NCI-H1417 (cell line): ENCODE measurements at regions not wholly inside any gene's neighbourhood (a gene's known extent, or its start where the extent isn't known, plus 50 kb on each side); places are given as distances from the start of the nearest gene placed in this dataset.
"Not testable (repeated sequence)": the region's sequence is repeated elsewhere in the genome, so short reads cannot be mapped to it uniquely, and the experiment has no call there.

Source experiments
- DNase-seq, 3 experiments: peaks; one replicate each; lab custom pipeline; 2025; lab: John Stamatoyannopoulos, UW

- peak in 2 of 3 experiments; percentile 4 to 51 for DNase-seq
Measured at GRCh38 chr5:34447424-34447823, 208.7 kb upstream of the RAI14 start.

DNA sequence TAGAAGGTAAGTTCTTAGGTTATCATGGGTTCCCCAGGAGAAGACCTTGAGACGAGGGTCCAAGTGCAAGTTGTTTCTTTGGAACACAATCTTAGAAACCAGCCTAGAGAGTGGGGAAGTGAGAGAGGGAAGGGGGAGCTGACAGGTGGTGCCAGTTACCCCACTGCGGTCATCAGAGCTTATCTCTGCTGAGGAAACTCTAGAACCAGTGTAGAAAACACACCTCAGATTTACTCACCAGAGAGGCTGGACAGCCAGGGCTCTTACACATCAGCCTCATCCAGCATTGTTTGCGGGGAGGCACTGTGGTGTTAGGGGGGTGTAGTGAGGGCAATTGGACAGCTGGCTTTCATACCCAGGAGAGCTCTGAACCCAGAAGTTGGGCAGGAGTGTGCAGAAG is 206.5 kb upstream of the RAI14 start:
- DNase-seq: no peak

DNA sequence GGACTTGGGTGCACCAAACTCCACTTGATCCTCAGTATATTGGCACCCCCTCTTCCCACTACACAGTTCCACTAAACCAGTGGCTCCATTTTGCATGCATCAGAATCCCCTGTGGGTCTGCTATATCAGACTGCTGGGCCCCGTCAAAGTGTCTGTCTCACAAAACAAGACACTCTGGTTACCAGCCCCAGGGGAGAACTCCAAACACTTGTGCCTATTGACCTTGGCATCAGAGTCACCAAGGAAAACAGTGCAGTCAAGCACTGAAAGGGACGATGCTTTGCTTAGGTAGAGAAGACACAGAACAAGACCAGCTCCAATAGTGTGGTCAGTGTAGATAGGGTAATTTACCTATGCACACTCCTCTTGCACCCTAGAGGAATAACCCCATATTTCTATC is 205.8 kb upstream of the RAI14 start:
- peak in 1 of 3 experiments; percentile 33 for DNase-seq

DNA sequence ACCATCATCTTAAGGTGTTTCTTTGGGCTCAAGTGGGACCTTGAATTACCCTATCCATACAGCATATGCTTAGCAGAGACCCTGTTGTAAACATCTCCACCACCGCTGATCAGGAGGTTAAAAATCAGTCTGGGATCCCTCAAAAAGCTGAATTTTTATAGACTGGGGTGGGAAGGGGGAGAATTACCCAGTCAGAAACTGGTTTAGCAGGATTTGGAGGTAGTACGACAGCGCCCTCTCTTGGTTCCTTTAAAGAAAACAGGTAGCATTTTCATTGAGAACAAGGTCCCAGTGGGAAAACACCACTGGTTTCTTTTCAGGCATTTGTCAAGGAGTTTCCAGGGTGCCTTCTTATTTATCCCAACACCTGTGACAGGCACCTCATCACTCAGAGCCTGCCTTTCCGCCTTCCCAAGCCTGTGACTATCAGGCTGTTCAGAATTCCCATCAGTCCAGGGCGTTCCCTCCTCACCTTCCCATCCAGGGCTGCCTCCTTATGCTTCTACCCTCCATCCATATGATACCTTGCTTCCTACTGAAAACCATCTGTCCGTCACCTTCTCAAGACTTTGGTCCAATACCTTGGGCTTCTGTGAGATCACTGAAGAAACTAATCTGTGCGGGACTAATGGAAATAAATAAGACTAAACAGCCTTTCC is 203.8 kb upstream of the RAI14 start:
- peak in 1 of 3 experiments; percentile 33 for DNase-seq

DNA sequence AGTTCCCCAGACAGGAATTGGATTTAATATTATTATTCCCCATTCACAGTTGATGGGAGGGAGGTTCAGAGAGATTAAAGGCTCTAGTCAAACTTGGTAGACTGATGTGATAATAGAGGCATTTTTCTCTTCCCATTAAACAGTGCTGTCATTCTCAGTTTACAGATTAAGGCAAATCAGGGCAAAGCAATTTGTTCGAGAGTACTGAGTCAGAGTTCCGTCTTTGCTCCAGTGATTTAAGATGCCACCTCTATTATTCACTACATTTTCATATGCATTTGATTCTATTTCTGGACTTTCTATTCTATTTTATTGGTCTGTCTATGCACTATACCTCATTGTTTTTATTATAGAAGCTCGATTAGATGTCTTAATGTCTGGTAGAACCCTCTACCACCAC is 201.0 kb upstream of the RAI14 start:
- no peak for DNase-seq

DNA sequence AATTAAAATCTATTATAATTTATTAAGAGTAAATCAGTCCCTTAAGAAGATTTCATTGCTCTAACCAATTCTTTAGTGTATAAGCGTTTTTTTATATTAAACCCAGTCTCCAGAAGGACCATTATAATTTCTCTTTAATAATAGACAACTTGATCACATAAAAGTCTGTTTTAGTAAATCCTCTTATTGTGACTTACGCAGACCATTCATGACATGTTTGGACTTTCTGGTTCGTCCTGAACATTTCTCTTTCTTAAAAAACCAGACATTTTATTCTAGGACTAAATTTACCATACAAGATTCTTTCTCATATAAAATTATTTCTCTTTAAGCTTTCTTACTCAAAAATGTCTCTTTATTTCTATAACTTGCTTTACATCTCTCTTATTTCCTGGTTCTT is 196.2 kb upstream of the RAI14 start:
- peak in 1 of 3 experiments; percentile 23 for DNase-seq

GRCh38 chr5:34460496-34460895 is 195.6 kb upstream of the RAI14 start:
- no peak for DNase-seq

DNA sequence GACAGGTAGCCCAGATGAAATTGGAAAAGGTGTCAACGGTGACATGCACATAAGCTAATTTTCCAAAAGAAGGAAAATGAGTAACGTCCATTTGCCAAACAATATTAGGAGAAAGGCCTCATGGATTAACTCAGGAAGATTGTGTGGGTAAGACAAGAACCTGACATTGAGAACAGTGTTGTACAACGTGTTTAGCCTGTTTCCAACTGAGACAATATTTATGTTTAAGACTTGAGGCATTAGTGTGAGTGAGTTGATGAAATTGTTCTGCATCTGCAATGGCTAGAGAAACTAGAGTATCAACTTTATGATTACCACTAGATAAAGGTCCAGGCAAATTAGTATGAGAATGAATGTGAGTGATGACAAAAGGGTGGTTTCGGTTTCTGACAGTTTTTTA is 191.3 kb upstream of the RAI14 start:
- no peak for DNase-seq

DNA sequence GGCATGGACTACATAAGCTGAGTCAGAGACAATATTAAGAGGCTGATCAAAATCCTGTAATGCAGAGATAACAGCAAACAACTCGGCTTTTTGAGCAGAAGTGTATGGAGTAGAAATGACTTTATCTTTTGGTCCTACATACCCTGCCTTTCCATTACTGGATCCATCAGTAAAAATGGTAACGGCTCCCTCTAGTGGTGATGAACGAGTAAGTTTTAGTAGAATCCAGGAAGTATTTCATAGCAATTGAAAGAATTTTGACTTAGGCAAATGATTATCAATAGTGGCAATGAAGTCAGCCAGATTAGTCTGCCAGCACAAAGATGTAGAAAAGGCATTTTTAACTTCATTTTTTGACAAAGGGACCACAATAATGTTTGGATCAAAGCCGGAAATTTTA is 190.8 kb upstream of the RAI14 start:
- DNase-seq: peak; percentile 30 to 87 (median 68)

DNA sequence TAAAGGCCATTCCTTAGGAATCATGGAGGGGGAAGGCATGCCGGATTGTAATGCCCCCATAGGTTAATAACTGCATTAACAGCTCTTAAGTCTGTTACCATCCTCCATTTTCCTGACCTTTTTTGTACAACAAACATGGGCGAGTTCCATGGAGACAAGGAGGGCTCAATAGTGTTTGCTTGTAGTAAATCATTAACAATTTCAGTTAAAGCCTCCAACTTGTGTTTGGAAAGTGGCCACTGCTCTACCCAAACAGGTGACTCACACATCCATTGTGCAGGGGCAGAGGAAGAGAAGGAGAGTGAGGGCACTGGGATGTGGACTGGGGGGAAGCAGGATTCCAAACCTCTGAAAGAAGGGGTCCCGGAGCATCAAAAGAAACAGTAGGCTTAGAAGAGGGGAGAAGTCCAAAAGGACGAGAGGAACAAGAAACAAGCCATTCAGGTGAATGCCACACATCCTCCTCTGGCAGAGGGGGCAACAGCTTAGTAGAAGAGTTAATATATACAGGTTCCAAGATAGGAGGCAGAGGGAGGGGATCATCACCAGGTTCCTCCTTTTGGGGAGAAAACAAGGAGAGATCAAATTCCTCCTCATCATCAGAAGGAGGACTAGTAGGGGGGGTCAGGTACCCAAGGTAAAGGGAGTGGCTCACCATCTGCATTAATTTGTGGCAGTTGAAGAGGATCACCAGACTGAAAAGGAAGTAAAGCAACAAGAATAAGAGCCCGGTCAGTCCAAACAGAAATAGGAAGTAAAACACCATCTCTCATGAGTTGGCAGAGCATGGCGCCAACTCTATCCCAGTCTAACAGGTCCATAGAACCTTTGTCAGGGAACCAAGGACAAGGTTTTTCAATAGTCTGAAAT is 189.4 kb upstream of the RAI14 start:
- not testable (repeated sequence) for DNase-seq

GRCh38 chr5:34467436-34467835 is 188.7 kb upstream of the RAI14 start:
- no peak for DNase-seq

DNA sequence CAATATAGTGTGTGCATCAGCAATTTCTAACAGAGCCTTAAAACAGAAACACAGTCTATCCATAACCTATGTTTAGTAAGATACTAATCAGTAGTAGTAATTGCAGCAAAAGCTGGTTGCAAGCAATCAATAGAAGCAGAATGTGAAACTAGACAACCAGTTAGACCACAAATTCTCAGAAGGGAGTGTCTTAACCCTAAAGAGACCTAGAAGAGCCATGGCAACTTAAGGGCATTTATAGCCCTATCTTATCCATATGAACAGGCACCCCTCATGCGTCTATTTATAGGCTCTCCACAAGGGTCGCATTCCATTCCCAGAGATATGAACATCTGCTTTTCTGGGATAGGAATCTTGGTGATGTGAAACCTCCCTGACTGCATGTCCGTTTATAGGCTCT is 188.1 kb upstream of the RAI14 start:
- not testable (repeated sequence) for DNase-seq

DNA sequence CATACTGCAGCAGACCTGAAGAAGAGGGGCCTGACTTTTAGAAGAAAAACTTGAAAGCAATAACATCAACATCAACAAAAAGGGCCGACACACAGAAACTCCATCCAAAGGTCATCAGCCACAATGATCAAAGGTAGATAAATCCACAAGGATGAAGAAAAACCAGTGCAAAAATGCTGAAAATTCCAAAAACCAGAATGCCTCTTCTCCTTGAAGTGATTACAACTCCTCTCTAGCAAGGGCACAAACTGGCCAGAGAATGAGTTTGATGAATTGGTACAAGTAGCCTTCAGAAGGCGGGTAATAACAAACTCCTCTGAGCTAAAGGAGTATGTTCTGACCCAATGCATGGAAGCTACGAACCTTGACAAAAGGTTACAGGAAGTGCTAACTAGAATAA is 186.2 kb upstream of the RAI14 start:
- DNase-seq: no peak

DNA sequence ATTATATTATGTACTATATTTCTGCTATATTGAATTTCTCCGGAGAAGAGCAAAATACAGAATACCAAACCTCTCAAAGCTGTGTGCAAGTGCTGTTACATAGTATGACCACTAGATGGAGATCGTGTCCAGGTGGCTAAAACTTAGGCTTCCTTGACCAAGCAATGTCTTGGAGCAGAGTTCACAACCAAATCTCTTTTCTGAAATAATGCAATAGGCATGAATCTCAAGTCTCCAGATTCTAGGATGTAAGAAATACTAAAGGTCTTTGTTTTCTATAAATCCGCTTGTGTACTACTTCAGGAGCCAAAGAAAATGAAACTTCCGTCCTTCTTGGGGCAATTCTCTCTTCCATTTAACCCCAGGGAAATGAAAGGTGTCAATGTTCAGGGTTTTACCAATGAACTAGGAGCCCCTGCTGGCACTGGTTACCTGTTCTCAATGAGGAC is 181.5 kb upstream of the RAI14 start:
- DNase-seq: peak; percentile 30 to 78 (median 67)

DNA sequence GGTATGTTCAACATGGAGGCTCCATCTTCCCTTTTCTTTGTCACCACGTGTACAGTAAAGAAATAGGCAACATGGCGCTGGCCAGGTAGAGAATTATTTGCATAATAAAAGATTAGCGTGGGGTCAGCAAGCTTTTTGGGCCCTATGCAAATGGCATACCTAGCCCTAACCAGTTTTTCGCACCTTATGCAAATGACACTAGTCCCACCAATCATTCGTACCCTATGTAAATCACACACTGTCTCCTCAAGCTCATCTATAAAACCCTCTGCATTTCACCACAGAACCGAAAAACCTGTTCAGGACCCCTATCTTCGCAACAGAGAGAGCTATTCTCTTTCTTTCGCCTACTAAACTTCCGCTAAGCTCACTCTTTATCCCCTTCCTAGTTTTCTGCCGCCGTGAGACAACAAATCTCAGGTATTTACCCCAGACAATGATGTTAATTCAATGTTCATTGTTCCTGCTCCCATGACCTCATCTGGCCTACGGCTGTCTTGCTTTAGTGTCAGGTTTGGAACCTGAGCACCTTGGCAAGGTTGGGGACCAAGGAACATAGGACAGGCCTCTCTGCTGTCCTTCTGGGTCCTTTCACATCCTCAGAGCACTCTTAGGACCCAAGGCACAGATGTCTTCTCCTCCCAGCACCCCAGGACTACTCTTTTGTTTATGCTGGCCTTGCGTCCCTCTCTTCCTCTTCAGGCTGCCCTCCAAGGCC is 180.7 kb upstream of the RAI14 start:
- DNase-seq: no peak

DNA sequence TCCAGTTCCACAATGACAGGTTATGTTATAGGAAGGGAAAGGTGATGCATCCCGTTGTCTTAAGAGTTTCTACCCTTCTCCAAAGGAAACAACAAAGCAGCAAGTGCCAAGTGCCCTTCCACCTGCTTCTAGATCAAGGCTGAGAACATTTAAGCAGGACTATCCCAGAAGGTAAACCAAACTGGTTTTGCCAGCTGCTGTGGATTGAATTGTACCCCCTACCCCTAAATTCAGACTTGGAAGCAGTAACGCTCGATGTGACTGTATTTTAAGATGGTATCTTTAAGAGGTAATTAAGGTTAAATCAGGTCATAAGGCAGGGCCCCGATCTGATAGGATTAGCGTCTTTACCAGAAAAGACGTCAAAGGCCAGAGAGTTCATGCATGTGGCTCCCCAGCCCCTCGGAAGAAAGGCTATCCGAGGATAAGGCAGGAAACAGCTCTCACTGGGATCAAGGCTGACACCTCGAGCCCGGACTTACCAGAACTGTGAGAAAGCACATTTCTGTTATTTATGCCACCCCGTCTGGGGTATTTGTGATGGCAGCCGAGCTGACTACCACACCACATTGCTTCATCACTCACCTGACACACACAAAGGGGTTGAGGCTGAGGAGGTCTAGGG is 179.1 kb upstream of the RAI14 start:
- DNase-seq: no peak

DNA sequence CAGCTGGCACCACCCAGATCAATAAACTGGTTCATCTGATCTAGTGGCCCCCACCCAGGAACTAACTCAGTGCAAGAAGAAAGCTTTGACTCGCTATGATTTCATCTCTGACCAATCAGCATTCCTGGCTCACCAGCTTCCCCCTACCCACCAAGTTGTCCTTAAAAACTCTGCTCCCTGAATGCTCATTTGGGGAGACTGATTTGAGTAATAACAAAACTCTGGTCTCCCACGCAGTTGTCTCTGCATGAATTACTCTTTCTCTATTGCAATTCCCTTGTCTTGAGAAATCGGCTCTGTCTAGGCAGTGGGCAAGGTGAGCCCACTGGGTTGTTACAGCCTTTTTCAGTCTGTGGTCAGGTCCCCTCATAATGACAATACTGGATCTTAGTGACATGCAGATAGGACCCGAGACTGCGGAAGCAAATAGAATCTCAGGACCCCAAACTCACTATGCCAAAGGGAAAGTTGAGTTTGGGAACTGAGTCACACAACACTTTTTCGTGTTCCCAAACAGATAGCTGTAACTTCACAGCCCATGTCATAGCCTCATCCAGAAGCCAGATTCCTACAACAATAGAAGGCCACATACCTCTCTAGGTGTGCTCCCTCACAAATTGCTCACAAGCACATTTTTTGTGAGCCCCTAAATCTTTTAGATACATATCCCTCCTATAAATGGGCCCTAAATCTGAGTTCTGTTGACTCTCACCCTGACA is 175.2 kb upstream of the RAI14 start:
- no peak for DNase-seq

DNA sequence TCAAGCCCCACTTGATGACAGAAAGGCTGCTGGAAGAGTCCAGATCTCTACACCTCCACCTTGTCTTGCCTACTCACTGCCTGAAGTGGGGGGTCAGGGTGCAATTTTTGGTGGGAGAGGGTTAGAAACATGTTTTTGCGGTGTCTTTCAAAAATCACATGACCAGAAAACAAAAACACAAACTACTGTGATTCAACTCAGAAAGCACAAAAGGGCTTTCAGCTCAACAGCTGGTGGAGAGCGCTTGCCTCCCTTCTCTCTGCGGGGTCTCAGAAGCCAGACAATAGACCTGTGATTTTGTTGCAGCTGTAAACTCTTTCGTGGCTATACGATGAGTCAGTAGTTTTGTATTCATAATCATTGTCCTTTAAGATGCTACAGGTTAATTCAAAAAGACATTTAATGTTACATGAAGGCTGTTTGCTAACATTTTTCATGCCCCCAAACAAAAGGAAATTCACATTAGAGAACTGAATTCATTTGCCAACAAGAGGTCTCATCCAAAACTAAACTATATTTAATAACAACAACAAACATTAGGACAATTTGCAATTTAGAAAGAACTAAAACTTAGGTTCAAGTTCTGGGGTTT is 172.6 kb upstream of the RAI14 start:
- peak; percentile 32 to 80 (median 41) for DNase-seq

DNA sequence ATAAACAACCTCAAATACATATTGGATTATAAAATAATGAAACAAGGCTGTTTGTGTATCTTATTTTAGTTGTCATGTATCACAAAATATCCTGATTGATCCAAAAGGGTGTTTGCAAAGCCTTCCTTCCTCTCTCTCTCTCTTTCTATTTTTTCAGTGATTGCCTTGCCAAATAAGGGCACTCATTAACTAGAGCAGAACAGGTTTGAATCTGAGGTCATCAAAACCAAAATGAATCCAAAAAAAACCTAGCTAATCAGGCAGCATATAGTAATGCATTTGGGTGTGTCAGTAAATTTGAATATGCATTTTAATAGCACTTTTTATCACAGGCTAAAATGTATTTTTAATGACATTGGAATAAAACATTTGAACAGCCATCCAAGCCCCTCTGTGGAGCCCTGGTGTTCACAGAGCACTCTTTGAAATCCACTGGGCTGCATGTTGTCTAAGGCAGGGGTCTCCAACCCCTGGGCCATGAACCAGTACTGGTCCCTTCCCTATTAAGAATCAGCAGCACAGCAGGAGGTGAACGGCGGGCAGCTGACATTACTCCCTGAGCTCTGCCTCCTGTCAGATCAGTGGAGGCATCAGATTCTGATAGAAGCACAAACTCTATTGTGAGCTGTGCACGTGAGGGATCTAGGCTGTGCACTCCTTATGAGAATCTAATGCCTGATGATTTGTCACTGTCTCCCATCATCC is 171.8 kb upstream of the RAI14 start:
- peak in 1 of 3 experiments; percentile 52 for DNase-seq

- peak in 2 of 3 experiments; percentile 29 to 82 for DNase-seq
Measured at GRCh38 chr5:34485768-34486030, 170.4 kb upstream of the RAI14 start.
